NCI-H2107 treated with DMSO at 0.1 percent for 48 hours (cell line): ENCODE measurements at regions not wholly inside any gene's neighbourhood (a gene's known extent, or its start where the extent isn't known, plus 50 kb on each side); places are given as distances from the start of the nearest gene placed in this dataset.
"Not testable (repeated sequence)": the region's sequence is repeated elsewhere in the genome, so short reads cannot be mapped to it uniquely, and the experiment has no call there.

ENCODE experiments used
- DNase-seq: peaks from one replicate; lab custom pipeline; 2025; ENCODE audit not compliant: unreplicated experiment; lab: John Stamatoyannopoulos, UW

DNA sequence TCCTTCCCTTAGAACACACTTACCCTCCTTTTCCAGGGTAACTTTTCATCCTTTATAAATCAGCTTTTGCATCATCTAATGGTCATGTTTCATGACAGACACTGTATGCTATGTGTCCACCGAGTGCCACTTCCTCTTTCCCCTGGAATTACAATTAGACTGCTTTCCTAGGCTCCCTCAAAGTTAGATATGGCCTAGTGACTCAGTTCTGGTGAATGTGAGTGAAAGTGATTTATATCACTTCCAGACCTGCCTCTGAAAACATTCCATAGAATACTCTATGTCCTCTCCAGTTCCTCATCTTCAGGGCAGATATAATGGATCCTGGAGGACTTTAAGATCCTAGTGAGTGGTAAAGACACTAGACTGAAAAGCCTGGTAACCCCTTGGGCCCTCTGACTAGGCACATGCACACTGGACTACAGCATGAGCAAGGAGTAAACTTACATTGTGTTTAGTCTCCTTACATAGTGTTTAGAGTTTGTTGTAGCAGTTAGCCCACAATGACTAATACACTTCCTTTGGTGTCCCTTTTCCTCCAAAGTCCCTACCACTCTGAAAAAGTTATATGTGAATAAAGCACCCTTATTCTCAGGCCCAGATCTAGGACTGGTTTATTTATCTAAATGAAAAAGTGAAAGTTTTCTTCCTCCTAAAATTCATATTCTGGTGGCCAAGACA, 59.3 kb downstream of the GPR88 start:
- no peak for DNase-seq

DNA sequence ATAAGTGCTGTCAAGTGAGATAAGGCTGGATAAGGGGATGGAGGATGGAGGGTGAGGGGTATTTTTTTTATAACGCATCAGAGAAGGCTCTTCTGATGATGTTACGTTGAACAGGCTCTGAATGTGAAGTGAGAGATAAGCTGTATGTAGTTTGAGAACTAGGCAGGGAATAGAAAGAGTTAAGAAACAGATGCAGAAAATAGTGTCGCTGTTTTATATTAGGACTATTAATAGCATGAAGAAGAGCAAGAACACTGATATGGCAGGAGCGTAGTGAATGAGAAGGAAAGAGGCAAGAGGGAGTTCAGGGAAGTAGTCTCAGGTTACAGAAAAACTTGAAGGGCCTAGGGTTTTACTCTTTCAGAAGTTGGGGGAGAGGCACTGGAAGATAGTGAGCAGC, 59.8 kb downstream of the GPR88 start:
- DNase-seq: no peak

DNA sequence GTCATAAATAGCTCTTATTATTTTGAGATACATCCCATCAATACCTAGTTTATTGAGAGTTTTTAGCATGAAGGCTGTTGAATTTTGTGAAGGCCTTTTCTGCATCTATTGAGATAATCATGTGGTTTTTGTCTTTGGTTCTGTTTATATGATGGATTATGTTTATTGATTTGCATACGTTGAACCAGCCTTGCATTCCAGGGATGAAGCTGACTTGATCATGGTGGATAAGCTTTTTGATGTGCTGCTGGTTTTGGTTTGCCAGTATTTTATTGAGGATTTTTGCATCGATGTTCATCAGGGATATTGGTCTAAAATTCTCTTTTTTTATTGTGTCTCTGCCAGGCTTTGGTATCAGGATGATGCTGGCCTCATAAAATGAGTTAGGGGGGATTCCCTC, 62.4 kb downstream of the GPR88 start:
- DNase-seq: not testable (repeated sequence)

DNA sequence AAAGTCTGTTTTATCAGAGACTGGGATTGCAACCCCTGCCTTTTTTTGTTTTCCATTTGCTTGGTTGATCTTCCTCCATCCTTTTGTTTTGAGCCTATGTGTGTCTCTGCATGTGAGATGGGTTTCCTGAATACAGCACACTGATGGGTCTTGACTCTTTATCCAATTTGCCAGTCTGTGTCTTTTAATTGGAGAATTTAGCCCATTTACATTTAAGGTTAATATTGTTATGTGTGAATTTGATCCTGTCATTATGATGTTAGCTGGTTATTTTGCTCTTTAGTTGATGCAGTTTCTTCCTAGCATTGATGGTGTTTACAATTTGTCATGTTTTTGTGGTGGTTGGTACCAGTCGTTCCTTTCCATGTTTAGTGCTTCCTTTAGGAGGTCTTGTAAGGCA, 64.1 kb downstream of the GPR88 start:
- not testable (repeated sequence) for DNase-seq

DNA sequence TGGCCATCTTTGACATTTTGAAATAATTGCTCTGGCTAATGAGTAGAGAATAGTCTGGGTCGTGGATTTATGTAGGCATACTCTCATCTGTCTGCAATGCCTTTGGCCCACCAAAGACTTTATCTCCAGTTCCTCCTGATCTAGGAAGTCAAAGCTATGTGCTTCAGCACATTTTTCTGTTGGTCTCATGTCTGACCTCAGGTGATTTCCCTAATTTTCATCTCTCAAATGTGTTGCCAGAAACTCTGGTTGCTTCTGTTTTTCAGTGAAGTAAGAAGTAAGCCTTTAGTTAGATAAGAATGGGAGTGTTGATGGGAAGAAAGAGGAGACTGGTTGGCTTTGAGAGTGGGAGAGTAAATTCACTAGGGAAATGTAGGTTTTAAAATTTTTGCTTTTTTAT, 66.4 kb downstream of the GPR88 start:
- DNase-seq: no peak

DNA sequence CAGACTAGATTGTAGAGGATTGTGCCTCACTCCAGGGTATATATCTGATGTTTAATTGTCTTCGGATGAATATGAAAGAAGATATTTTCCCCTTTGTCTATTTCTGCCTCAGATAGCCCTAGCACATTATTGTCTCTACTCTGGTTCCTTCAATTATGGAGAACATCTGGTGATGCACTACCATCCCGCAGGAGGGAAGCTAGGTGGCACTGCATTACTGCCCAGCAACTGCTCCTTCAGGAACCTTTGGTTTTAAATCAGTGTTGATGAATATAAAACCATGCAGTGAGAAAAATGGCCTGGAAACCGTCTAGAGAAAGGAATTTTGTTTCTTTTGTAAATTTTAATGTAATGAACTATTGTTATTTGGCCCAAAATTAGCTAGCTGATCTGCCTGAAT, 68.5 kb downstream of the GPR88 start:
- no peak for DNase-seq

DNA sequence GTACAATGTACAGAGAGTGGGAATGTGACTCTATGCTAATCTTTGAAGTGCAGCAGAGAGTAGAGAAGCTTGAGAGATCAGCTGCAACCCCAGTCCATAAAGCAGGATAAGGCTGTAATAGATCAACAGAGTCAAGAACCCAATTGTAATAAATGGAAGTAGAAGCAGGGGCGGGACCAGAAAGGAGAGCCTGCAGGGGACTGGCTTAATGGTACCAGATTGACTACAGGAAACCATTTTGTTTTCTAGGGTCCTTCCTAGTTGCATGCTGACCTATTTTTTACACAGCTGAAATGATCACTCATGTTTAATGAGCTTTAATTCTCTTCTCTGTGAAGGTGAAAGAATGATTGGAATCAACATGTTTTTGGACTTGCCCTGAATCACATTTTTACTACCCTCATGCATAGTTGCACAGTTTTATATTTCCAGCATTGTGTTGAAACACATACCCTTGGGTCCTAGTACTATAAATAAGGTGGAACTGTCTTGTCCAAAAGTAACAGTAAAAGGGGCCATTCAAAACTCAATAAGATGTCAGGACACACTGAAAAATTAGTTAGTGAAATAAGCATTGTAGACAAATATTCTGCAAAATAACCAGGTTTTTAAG, 69.8 kb downstream of the GPR88 start:
- no peak for DNase-seq

DNA sequence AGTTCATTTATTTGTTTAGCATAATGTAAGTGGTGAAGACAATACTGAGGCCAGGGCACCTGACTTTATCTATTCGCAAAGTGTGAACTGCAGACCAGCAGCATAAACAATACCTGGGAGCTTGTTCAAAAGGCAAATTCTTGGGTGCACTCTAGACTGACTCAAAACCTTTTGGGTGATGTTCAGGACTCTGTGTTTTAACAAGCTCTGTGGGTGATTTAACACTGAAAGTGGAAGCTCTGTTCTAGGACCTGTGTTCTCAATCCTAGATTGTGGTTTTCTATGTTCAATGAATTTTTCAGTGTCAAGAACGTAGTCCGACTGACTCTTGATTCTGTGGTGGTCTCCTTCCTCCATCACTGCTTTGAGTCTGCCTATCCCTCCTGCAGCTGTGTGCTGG, 71.9 kb downstream of the GPR88 start:
- no peak for DNase-seq

DNA sequence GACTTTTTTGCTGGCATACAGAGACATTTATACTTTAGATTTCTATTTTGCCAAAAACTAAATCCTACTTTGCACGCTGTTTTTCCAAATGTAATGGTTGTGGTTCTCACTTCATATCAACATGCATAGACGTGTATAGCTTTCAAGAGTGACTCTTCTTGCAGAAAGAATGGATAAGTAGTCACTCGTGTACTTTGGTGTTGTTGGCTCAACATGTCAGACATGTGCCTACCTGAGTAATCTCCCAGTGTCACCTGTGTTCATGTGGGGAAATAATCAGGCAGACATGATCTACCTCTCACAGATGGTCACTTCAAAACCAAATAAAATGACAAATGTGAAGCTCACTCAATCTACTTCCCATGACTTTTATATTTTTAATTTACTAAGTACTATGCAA, 73.1 kb downstream of the GPR88 start:
- DNase-seq: no peak

DNA sequence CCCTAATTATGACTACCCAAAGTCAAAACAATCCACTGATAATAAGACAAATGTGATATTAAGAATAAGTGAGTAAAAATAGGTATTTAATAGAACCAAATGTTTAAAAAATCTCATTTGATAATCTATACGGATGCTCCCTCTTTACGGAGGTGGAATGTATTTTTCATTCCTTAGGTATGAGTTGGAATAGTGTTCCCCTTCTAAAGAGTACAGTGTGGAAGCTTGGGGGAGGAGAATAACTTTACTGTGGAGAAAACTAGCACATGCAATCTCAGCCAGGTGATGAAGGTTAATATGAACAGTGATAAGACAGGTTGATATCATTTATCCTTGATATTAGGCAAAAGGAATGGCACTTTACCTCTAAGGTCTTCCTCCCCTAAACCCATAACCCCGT, 74.6 kb downstream of the GPR88 start:
- no peak for DNase-seq

DNA sequence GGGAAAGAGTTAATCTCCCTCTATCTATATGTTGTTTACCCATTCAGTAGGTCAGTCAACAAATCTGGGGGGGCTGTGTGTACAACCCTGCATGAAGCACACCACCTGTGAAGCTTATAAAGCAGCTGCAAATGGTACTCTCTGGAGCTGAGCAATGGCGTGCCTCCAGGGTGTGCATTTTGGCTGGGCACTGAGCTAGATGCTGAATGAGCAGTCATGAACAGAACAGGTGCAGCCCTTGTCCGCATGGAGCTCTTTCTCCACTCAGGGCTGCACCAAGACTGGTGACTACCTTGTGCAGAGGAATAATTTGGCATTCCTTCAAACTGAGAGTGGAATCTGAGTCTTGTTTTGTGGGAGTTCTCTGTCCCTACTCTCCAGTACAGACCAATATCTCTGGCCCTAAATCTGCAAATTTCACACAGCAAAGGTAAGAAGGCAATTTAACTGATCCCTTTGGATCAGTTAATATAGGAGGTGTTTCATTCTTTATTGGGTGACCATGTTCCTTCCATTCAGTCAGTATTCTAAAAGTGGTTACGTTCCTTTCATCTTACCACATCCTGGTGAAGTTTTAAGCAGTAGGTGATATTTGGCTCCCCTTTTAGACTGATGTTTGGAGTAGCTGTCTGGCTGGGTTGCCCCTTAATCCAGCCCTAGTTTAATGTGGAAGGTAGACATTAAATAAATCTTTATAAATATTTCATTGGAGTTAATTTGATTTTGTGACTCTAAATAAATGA, 76.0 kb downstream of the GPR88 start:
- no peak for DNase-seq

DNA sequence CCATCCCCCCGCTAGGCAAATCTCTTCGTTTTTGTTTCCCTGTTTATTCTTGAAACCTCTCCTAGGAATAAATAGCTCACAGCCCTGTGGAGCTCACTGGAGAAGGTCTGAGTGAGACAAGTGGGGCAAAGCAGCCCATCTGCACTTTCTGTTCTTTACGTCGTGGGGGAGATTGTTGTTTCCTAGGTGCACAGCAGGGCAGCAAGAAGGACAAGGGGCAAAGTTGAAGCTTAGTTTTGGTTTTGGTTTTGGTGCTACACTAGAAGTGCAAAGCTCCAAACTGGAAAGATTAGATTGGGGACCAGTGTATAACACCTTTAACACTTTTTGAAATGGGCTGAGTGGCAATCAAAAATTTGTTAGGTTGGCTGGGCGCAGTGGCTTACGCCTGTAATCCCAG, 76.6 kb downstream of the GPR88 start:
- no peak for DNase-seq

DNA sequence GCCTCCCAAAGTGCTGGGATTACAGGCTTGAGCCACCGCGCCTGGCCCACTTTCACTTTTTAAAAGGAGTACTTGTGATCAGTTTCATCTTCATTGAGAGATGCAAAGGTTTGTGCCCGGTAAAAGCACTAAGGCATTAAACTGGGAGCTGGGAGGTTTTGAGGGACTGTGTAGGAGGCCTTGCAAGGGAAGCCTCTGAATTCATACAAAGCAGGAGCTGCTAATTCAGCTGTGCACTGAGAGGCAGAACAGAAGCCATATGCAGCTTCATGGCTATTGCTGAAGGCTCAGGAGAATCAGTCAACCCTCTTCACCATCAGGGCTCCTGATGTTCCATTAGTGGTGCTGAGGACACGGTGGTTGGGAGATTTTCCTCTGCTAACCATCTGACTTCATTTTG, 77.7 kb downstream of the GPR88 start:
- no peak for DNase-seq

DNA sequence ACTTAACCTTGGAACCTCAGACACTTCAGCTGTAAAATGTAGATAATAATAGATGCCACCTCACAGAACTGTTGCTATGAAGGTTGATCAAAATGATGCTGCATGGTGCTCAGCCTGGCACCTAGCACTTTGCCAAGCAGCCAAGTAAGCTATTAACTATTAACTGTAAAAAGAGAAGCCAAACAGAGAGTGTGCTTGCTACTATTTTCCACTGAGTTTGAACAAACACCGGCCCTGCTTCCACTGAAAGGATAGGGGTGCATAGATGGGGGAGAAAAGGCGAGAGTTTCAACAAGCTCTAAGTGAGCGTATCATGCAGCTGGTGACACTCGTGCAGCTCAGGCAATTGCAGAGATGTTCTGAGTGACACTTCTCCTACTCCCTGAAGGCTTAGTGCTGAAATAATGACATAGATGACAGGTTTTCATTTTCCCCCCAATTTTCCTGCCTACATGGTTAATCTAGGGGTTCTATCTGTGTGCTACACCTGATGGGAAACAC, 78.2 kb downstream of the GPR88 start:
- no peak for DNase-seq

DNA sequence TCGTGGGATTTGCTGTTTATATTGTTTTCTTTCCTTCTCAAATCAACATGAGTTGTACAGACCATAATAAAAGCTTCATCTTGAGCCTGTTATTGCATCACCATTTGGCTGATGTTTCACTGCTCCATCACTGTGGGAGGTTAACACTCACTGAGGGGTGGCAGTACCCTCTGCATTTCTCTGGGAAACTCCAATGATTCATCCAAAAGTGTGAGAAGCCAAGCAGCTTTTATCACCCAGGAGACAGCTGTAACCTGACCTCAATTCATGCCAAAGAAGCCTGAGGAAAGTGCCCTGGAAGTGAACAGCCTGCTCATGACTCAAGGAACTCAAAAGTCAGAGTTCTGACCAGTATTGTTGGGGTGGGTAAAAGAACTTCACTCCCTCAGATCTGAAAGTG, 84.1 kb downstream of the GPR88 start:
- no peak for DNase-seq

DNA sequence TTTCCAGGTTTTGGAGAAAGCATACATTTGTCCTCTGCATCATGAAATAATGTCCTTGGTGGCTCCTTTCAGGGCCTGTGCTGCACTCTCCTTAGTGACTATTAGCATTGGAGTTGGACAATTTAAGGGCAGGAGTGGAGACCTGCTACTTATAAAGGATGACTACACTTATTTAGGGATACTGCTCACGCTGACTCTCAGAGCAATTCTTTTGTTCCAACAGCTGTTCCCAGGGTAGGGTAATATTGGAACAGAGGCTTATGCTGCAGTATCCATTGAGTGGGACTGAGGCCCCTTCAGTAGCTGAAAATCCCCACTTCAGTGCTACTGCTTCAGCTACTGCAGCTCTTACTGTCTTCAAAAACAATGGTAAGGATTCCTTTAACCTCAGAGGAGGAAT, 84.6 kb downstream of the GPR88 start:
- DNase-seq: no peak

DNA sequence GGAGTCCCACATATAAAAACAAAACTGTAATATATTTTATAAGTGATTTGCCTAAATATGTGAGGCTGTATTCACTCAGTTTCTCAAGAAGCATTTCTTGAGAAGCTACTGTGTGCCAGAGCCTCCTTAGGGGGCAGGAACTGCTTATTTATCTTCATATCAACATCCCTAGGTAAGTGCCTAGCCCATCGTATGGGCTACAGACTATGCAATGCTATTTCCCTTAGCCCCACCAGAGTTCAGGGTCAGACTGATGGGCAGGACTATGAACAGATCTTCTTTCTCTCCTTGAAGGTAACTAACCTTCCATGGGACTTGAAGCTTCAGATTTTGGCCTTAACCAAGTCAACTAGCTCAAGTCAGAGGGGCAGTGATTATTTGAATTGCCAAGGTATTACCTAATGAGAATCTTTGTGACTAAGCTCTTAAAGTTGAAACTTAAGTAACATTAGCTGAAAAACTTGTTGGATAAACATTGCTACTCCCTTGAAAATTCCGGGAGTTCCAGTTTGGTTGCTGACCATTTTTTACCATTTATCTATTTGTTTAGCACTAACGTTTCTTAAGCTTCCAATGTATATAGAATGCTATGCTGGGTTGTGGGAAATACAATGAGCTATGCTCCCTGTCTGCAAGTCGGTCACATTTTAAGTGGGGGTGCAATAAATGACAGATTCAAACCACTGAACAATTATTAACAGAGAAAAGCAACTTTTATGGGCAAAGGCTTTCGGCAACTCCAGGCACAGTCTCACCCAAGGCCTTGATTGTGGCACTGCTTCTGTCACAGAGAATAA, 85.2 kb downstream of the GPR88 start:
- DNase-seq: no peak

DNA sequence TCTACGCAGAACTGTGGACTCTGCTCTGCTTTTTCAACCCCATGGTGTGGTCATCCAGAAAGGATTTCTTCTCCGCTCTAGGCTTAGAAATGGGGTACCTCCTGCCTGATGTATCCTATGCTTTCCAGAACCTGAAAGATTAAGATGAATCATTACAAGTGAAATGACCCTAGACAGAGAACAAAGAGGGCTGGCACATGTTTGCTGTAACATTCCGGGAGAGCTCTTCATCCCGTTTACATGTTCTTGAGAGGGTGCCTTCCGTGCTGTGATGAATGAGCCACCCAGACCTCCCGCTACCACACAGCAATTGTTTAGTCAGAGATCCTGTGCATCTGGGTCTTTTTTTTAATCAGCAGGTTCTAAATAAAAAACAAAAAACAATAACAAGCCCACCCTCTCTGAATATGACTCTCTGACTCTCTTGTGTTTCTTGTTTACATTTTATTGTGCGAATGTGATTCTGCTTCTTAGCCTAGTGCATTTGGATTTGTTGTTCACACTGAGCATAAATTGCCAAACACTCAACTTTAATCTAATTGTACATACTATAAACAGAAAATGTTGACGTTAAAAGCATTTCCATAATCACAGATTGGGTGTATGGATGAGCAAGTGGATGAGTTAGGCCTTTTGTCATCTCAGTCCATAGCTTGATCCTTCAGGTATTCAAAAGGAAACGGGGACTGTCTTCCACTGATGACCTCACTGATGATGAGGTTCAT, 87.1 kb downstream of the GPR88 start:
- no peak for DNase-seq

DNA sequence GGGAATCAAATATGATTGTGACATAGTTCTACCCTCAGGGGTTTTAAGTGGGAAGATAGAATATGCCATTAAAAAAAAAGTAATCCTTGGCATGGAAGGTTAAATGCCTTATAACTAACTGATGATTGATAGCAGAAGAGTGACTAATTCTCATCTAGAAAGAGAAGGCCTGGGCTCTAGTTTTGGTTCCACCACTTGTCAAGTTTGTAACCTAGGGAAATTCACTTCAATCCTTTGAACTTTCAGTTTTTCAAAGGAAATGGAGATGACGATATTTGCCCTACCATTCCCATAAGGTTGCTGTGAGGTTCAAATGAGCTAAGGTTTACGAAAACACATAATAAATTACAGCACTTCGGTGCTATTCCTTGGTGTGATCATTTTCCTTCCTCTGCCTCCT, 88.5 kb downstream of the GPR88 start:
- no peak for DNase-seq

DNA sequence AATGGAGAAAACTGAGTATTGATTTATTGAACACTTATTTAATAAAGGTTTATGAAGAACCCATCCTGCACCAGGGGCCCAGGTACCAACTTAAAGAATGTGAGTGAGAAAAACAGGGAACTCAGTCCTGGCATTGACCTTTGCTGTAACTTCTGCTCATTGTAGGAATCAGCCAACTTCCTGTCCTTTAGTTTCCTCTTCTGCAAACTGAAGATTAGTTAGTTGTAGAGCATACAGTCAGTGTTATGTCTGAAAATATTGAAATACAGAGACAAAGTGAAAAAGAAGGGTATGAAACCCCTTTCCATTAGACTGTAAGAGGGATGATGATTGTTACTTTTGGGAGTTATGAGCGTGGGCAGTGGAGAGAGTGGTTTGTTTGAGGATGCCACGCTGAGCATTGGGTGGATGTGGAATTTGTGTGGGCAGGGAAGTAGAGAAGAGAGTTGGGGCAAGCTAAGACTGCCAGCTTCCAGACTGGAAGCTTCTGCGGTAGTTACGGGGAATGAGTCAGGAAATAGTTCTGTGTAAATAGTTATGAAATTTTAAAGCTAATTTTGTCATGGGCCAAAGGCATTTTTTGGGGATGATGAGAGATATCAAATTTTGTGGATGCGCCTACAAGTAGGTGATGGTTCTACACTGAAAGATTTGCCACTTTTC, 89.2 kb downstream of the GPR88 start:
- DNase-seq: no peak
